Peyer's patch (tissue), 4 donors: ENCODE measurements at regions not wholly inside any gene's neighbourhood (a gene's known extent, or its start where the extent isn't known, plus 50 kb on each side); places are given as distances from the start of the nearest gene placed in this dataset.

Experiments used
- CTCF ChIP-seq, 6 experiments: fragments of 450-650 bp in 4 of 6; fragments of 200-600 bp in 2 of 6; sonication (generic) in 1 of 6; IDR thresholded peaks; one replicate each; pipeline ENCODE4 v1.5.1; 2017 to 2019; ENCODE audit warnings: antibody characterized with exemption in 6 of 6, mild to moderate bottlenecking in 3 of 6, moderate library complexity in 1 of 6
- POLR2A ChIP-seq, 2 donors: fragments of 450-650 bp; IDR thresholded peaks; one replicate each; pipeline ENCODE4 v1.5.1; 2017; ENCODE audit warnings: antibody characterized with exemption in 2 of 2, mild to moderate bottlenecking in 2 of 2, moderate library complexity in 2 of 2

- TF ChIP-seq CTCF (IDR thresholded peaks at IDR 0.05) (no peak), POLR2A (IDR thresholded peaks at IDR 0.05) (no peak)
Observed at GRCh38 chr3:16743276-16743675, 138.1 kb upstream of the DAZL start.
